HG03558 (cell line): ENCODE measurements at regions not wholly inside any gene's neighbourhood (a gene's known extent, or its start where the extent isn't known, plus 50 kb on each side); places are given as distances from the start of the nearest gene placed in this dataset.

Source experiments
- ATAC-seq: cut with Tn5 transposase; IDR thresholded peaks from one replicate; pipeline ENCODE4 v1.9.1; 2021; ENCODE audit warnings: moderate number of reproducible peaks; ENCODE audit not compliant: unreplicated experiment; ENCODE audit errors: extremely low read depth

DNA sequence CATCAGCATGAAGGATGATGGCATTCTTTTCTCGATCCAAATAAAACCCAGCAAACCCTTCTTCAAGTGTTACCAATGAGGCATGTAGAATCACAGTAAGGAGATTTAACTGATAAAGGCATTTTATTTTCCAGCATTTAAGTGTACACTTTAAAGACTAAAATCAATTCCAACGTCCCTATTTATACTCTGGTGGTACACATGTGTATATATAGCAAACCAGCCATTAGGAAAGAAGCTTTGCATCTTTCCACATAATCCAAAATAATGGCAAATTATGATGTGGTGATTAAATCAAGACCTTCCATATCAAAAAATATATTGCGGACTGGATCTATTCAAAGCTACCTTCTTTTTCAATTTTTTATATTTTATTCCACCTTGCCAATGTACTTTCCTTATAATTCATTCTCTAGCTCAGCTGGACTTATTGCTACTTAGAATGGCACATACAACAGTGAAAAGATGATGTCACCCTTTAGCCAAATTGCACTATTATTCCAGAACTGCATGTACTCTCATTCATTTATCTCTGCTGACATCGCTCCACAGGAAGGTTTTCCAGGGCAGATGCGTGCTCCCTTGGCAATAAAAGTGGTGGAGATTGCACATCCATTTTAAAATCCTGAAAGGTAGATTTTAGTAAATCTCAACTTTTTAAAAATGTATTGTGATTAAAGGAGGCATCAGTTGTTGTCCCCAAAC, 63.3 kb upstream of the SLC30A5 start:
- no peak for ATAC-seq

GRCh38 chr5:69032009-69032408, 61.8 kb upstream of the SLC30A5 start:
- ATAC-seq: no peak

- no peak for ATAC-seq
These were observed 60.1 kb upstream of the SLC30A5 start for GRCh38 chr5:69033690-69034089.

- no peak for ATAC-seq
These were observed 58.9 kb upstream of the SLC30A5 start for GRCh38 chr5:69034898-69035297.

DNA sequence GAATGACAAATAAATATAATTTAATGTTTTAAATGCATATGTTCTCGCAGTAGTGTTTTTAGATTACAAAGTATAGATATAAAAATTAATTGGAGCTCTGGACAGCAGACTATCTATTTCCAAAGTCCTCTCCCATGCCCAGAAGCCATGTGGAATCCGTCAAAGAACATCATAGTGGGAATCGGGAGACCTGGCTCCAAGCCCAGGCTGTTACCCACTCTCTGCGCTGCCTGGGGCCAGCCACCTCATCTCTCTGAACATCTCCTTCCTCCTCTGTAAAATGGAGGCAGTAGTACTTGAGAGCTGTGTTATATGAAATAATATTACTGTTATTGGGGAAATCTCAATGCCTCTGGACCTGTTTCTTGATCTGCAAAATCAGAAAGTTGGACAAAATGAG, 58.1 kb upstream of the SLC30A5 start:
- ATAC-seq: no peak

DNA sequence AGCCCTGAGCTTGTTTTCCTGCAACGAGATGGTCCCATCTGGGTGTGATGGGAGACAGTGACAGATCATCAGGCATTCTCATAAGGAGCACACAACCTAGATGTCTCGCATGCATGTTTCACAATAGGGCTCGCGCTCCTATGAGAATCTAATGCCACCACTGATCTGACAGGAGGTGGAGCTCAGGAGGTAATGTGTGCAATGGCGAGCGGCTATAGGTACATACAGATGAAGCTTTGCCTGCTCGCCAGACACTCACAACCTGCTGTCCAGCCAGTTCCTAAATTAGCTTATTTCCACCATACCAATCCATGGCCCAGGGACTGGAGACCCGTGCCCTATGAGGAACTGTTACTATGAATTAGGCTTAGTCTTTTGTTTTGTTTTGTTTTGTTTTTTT, 55.3 kb upstream of the SLC30A5 start:
- no peak for ATAC-seq

DNA sequence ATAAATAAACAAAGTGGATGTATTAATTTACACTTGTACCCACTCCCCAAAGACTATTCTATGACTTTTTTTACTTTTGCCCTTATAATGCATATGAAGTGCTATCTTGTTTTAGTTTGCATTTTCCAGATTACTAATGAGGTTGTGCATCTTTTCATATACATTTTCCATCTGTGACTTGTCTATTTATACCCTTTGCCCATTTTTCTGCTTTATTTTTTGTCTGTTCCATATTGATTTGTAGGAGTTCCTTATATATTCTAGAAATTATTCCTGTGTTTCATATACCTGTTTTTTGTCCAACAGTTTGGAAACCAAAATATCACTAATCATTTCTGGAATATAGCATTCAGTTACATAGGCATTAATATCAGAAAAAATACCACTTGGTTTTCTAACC, 54.0 kb upstream of the SLC30A5 start:
- ATAC-seq: no peak

- no peak for ATAC-seq
These were observed 51.3 kb upstream of the SLC30A5 start for GRCh38 chr5:69042500-69042899.

- no peak for ATAC-seq
These were observed 50.7 kb upstream of the SLC30A5 start for GRCh38 chr5:69042915-69043654.

GRCh38 chr5:69043655-69043996, 50.2 kb upstream of the SLC30A5 start:
- ATAC-seq: no peak
